GM12891 (cell line): ENCODE measurements at regions not wholly inside any gene's neighbourhood (a gene's known extent, or its start where the extent isn't known, plus 50 kb on each side); places are given as distances from the start of the nearest gene placed in this dataset.

Source experiments
- PAX5 ChIP-seq: IDR thresholded peaks from 2 replicates; pipeline ENCODE4 v1.6.1; 2011; ENCODE audit warnings: low read length, moderate library complexity, mild to moderate bottlenecking; ENCODE audit not compliant: insufficient read depth, severe bottlenecking
- POLR2A ChIP-seq: IDR thresholded peaks from 2 replicates; pipeline ENCODE4 v1.6.1; 2011; ENCODE audit warnings: low read depth, low read length, control low read depth
- POLR2AphosphoS5 ChIP-seq: IDR thresholded peaks from 2 replicates; pipeline ENCODE4 v1.6.1; 2011; ENCODE audit warnings: low read depth, low read length, control low read depth
- POU2F2 ChIP-seq: IDR thresholded peaks from 2 replicates; pipeline ENCODE4 v1.6.1; 2011; ENCODE audit warnings: low read depth, mild to moderate bottlenecking, control low read depth, low read length, moderate library complexity
- SPI1 ChIP-seq: IDR thresholded peaks from 2 replicates; pipeline ENCODE4 v1.6.1; 2011; ENCODE audit warnings: low read depth, low read length, control low read depth
- TAF1 ChIP-seq: IDR thresholded peaks from 2 replicates; pipeline ENCODE4 v1.6.1; 2011; ENCODE audit warnings: low read depth, low read length, control low read depth

DNA sequence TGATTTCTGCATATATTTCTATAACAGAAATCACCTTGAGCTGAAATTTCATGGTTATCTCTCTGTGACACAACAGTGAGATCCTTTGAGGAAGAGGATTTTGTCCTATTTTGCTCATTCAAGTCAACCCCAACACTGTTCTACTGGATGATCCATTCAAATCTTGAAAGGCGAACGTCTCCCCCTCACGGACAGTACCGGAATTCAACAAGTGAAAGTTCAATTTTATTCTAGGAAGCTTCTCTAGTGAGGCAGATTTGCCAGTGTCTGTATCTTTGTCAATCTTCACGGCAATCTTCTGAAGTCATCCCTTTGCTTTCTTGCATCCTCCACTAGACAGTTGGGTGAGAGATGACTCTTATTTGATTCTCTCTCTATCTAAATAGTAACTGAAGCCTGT, 91.7 kb upstream of the PDE7B start:
- TF ChIP-seq TAF1 = no peak
- TF ChIP-seq POLR2AphosphoS5 = no peak
- no peak for TF ChIP-seq POLR2A
- no peak for TF ChIP-seq SPI1
- TF ChIP-seq PAX5 = no peak
- TF ChIP-seq POU2F2 = no peak
